SK-N-SH treated with all-trans-retinoic acid at 6 μM for 48 hours (cell line): ENCODE measurements at regions not wholly inside any gene's neighbourhood (a gene's known extent, or its start where the extent isn't known, plus 50 kb on each side); places are given as distances from the start of the nearest gene placed in this dataset.

Experiments used
- ARNTL ChIP-seq: fragments of 450-650 bp; formaldehyde crosslinking; IDR thresholded peaks from 2 replicates; pipeline ENCODE4 v1.5.0; 2020; ENCODE audit warnings: low read depth, mild to moderate bottlenecking, moderate library complexity, borderline replicate concordance
- BACH2 ChIP-seq: fragments of 250-450 bp; sonication (Bioruptor Pico); IDR thresholded peaks from 2 replicates; pipeline ENCODE4 v1.9.0; 2021; ENCODE audit warnings: mild to moderate bottlenecking, borderline replicate concordance
- CREB5 ChIP-seq: fragments of 250-450 bp; sonication (Bioruptor Pico); IDR thresholded peaks from 2 replicates; pipeline ENCODE4 v1.5.1; 2020; ENCODE audit warnings: low read depth, mild to moderate bottlenecking, moderate library complexity
- CSRNP3 ChIP-seq: fragments of 250-450 bp; sonication (Bioruptor Pico); IDR thresholded peaks from 2 replicates; pipeline ENCODE4 v1.5.1; 2021; ENCODE audit warnings: mild to moderate bottlenecking, moderate library complexity
- ESRRG ChIP-seq: fragments of 250-450 bp; sonication (Bioruptor Pico); IDR thresholded peaks from 2 replicates; pipeline ENCODE4 v1.6.1; 2021; ENCODE audit warnings: mild to moderate bottlenecking
- PATZ1 ChIP-seq: fragments of 250-450 bp; sonication (Bioruptor Pico); IDR thresholded peaks from 2 replicates; pipeline ENCODE4 v1.8.0; 2020; ENCODE audit warnings: mild to moderate bottlenecking, moderate library complexity, borderline replicate concordance
- PPARA ChIP-seq: fragments of 250-450 bp; sonication (Bioruptor Pico); IDR thresholded peaks from 2 replicates; pipeline ENCODE4 v1.5.0; 2020; ENCODE audit warnings: mild to moderate bottlenecking, borderline replicate concordance
- RARB ChIP-seq: fragments of 250-450 bp; sonication (Bioruptor Pico); IDR thresholded peaks from 2 replicates; pipeline ENCODE4 v1.8.0; 2021; ENCODE audit warnings: mild to moderate bottlenecking, moderate library complexity
- SNAI2 ChIP-seq: fragments of 250-450 bp; sonication (Bioruptor Pico); IDR thresholded peaks from 2 replicates; pipeline ENCODE4 v1.5.0; 2020; ENCODE audit warnings: mild to moderate bottlenecking, moderate library complexity
- TOX ChIP-seq: fragments of 250-450 bp; sonication (Bioruptor Pico); IDR thresholded peaks from 2 replicates; pipeline ENCODE4 v1.8.0; 2021; ENCODE audit warnings: mild to moderate bottlenecking, moderate library complexity, borderline replicate concordance
- TSHZ2 ChIP-seq: fragments of 250-450 bp; sonication (Bioruptor Pico); IDR thresholded peaks from 2 replicates; pipeline ENCODE4 v1.5.0; 2020; ENCODE audit warnings: mild to moderate bottlenecking, moderate library complexity
- ZC3H10 ChIP-seq: fragments of 250-450 bp; sonication (Bioruptor Pico); IDR thresholded peaks from 2 replicates; pipeline ENCODE4 v1.5.1; 2021; ENCODE audit warnings: mild to moderate bottlenecking, moderate library complexity
- ZFP3 ChIP-seq: fragments of 250-450 bp; sonication (Bioruptor Pico); IDR thresholded peaks from 2 replicates; pipeline ENCODE4 v1.5.0; 2020; ENCODE audit warnings: mild to moderate bottlenecking, moderate library complexity
- ZNF70 ChIP-seq: fragments of 450-650 bp; formaldehyde crosslinking; IDR thresholded peaks from 2 replicates; pipeline ENCODE4 v1.5.0; 2020; ENCODE audit warnings: mild to moderate bottlenecking, moderate library complexity

GRCh38 chr21:27085387-27085786 lies 118.5 kb upstream of the ADAMTS5 start:
- no peak for TF ChIP-seq CREB5 (CRISPR knock-in tag)
- TF ChIP-seq ZNF70 = no peak
- TF ChIP-seq RARB (CRISPR knock-in tag) = no peak
- TF ChIP-seq PPARA (CRISPR knock-in tag) = no peak
- TF ChIP-seq PATZ1 (CRISPR knock-in tag) = no peak
- no peak for TF ChIP-seq ZFP3 (CRISPR knock-in tag)
- no peak for TF ChIP-seq ARNTL (CRISPR knock-in tag)
- no peak for TF ChIP-seq ESRRG
- no peak for TF ChIP-seq ZC3H10
- no peak for TF ChIP-seq SNAI2
- TF ChIP-seq TSHZ2 (CRISPR knock-in tag) = no peak
- TF ChIP-seq TOX (CRISPR knock-in tag) = no peak
- TF ChIP-seq BACH2 = no peak
- no peak for TF ChIP-seq CSRNP3 (CRISPR knock-in tag)
